NCI-H748 treated with DMSO at 0.1 percent for 48 hours (cell line): ENCODE measurements at regions not wholly inside any gene's neighbourhood (a gene's known extent, or its start where the extent isn't known, plus 50 kb on each side); places are given as distances from the start of the nearest gene placed in this dataset.
"Not testable (repeated sequence)": the region's sequence is repeated elsewhere in the genome, so short reads cannot be mapped to it uniquely, and the experiment has no call there.

Experiments used
- DNase-seq: peaks from one replicate; lab custom pipeline; 2025; lab: John Stamatoyannopoulos, UW

GRCh38 chr11:23751280-23751679 is 745.6 kb upstream of the LUZP2 start:
- DNase-seq, result no peak

- DNase-seq, result no peak
These were observed 741.8 kb upstream of the LUZP2 start for GRCh38 chr11:23755076-23755475.

- no peak for DNase-seq
These were observed 741.1 kb upstream of the LUZP2 start for GRCh38 chr11:23755769-23756168.

- DNase-seq, result no peak
These were observed 737.4 kb upstream of the LUZP2 start for GRCh38 chr11:23759489-23759888.

GRCh38 chr11:23764286-23764685 is 732.6 kb upstream of the LUZP2 start:
- DNase-seq, result no peak

GRCh38 chr11:23765682-23766252 is 731.1 kb upstream of the LUZP2 start:
- no peak for DNase-seq

GRCh38 chr11:23767576-23767975 is 729.3 kb upstream of the LUZP2 start:
- DNase-seq, result no peak

GRCh38 chr11:23769214-23769613 is 727.6 kb upstream of the LUZP2 start:
- no peak for DNase-seq

GRCh38 chr11:23772081-23772480 is 724.8 kb upstream of the LUZP2 start:
- DNase-seq, result no peak

GRCh38 chr11:23778971-23779370 is 717.9 kb upstream of the LUZP2 start:
- no peak for DNase-seq

GRCh38 chr11:23780231-23780630 is 716.6 kb upstream of the LUZP2 start:
- DNase-seq, result no peak

- no peak for DNase-seq
These were observed 714.9 kb upstream of the LUZP2 start for GRCh38 chr11:23781803-23782560.

- DNase-seq, result not testable (repeated sequence)
These were observed 709.9 kb upstream of the LUZP2 start for GRCh38 chr11:23786974-23787373.

- DNase-seq, result no peak
These were observed 707.5 kb upstream of the LUZP2 start for GRCh38 chr11:23789200-23789853.

GRCh38 chr11:23789938-23790371 is 706.9 kb upstream of the LUZP2 start:
- no peak for DNase-seq

- no peak for DNase-seq
These were observed 699.0 kb upstream of the LUZP2 start for GRCh38 chr11:23797624-23798419.

- DNase-seq, result not testable (repeated sequence)
These were observed 662.5 kb upstream of the LUZP2 start for GRCh38 chr11:23834306-23834705.

- no peak for DNase-seq
These were observed 659.9 kb upstream of the LUZP2 start for GRCh38 chr11:23836981-23837380.

GRCh38 chr11:23840872-23841271 is 656.0 kb upstream of the LUZP2 start:
- no peak for DNase-seq

GRCh38 chr11:23846902-23847422 is 649.9 kb upstream of the LUZP2 start:
- DNase-seq, result no peak

GRCh38 chr11:23851216-23851615 is 645.6 kb upstream of the LUZP2 start:
- no peak for DNase-seq

- no peak for DNase-seq
These were observed 640.2 kb upstream of the LUZP2 start for GRCh38 chr11:23856654-23857053.
